HCT116 (cell line): ENCODE measurements at regions not wholly inside any gene's neighbourhood (a gene's known extent, or its start where the extent isn't known, plus 50 kb on each side); places are given as distances from the start of the nearest gene placed in this dataset.

Experiments
- ATAC-seq: fragments of 200-7000 bp; cut with Tn5 transposase; 2 replicates; pipeline ENCODE4 v1.9.1; 2020; ENCODE audit warnings: mild to moderate bottlenecking, moderate library complexity
- BruUV-seq: library from RNA; stranded (reverse); fragments of 400-500 nt; replicated peaks from 2 replicates; lab custom pipeline; 2021; lab: Mats Ljungman, UMichigan
- CTCF ChIA-PET: fragments of 300-600 bp; sonication (Branson Sonifier 250); formaldehyde crosslinking; loops from one replicate; lab custom pipeline; 2021; ENCODE audit warnings: antibody characterized with exemption; lab: Charles Lee
- POLR2A ChIA-PET: fragments of 300-600, 350-600 bp; sonication (Branson Sonifier 250); formaldehyde crosslinking; loops from one replicate; lab custom pipeline; 2021; ENCODE audit warnings: antibody characterized with exemption; lab: Charles Lee
- RAD21 ChIA-PET, 2 experiments: fragments of 300-600 bp; sonication (Branson Sonifier 250); formaldehyde crosslinking; loops; one replicate each; lab custom pipeline; 2023; ENCODE audit warnings: low total read pairs in 2 of 2; ENCODE audit not compliant: uncharacterized antibody in 2 of 2, unreplicated experiment in 2 of 2, low non-redundant PET in 1 of 2; lab: Charles Lee
- DNase-seq: peaks from one replicate; pipeline ENCODE4 v3.0.0-alpha.2; 2010; ENCODE audit warnings: low read depth, low spot score
- H2AFZ ChIP-seq: fragments of 200-600 bp; shearing (Covaris generic), sonication (generic); 2 replicates; pipeline ENCODE4 v1.6.1; 2017; ENCODE audit warnings: low read depth, mixed run types, mixed read lengths, antibody characterized with exemption, low read length; ENCODE audit not compliant: poor library complexity, severe bottlenecking
- H3K27ac ChIP-seq: 2 replicates; pipeline ENCODE4 v1.5.1; 2012; ENCODE audit warnings: low read depth, low read length
- H3K27me3 ChIP-seq: fragments of 200-600 bp; sonication (generic); 2 replicates; pipeline ENCODE4 v1.6.1; 2016; ENCODE audit warnings: mixed run types, low read length, mixed read lengths; ENCODE audit not compliant: insufficient read depth
- H3K36me3 ChIP-seq, 2 experiments: fragments of 200-500 bp in 1 of 2; fragments of 200-600 bp in 1 of 2; sonication (Bioruptor generic) in 1 of 2; sonication (generic) in 1 of 2; 2 replicates each; pipeline versions ENCODE4 v1.5.1 to v1.6.1; 2014 to 2016; ENCODE audit warnings: low read length in 2 of 2, inconsistent platforms in 1 of 2, mixed read lengths in 1 of 2, mixed run types in 1 of 2; ENCODE audit not compliant: insufficient read depth in 2 of 2, control insufficient read depth in 1 of 2
- H3K4me1 ChIP-seq, 2 experiments: fragments of 200-600 bp in 1 of 2; sonication (generic) in 1 of 2; 2 replicates each; pipeline versions ENCODE4 v1.5.1 to v1.6.1; 2012 to 2017; ENCODE audit warnings: low read length in 2 of 2, inconsistent platforms in 1 of 2, mild to moderate bottlenecking in 1 of 2, mixed read lengths in 1 of 2, mixed run types in 1 of 2, moderate library complexity in 1 of 2; ENCODE audit not compliant: insufficient read depth in 2 of 2, control insufficient read depth in 1 of 2
- H3K4me2 ChIP-seq: fragments of 200-600 bp; sonication (generic); 2 replicates; pipeline ENCODE4 v1.6.1; 2017; ENCODE audit warnings: mixed run types, low read length, mixed read lengths
- H3K4me3 ChIP-seq, 2 experiments: fragments of 200-600 bp in 1 of 2; sonication (generic) in 1 of 2; replicated peaks in 1 of 2; 2 replicates each; pipeline ENCODE4 v1.5.1; 2011 to 2016; ENCODE audit warnings: low read length in 2 of 2, control low read depth in 1 of 2, low read depth in 1 of 2, mild to moderate bottlenecking in 1 of 2, mixed read lengths in 1 of 2, mixed run types in 1 of 2
- H3K79me2 ChIP-seq: fragments of 200-600 bp; sonication (generic); 2 replicates; pipeline ENCODE4 v1.6.1; 2017; ENCODE audit warnings: mild to moderate bottlenecking, mixed run types, low read length, moderate library complexity, mixed read lengths; ENCODE audit not compliant: insufficient read depth
- H3K9ac ChIP-seq: fragments of 200-600 bp; sonication (generic); 2 replicates; pipeline ENCODE4 v1.6.1; 2016; ENCODE audit warnings: low read length, mixed read lengths
- H3K9me2 ChIP-seq: fragments of 200-600 bp; sonication (generic), shearing (Covaris generic); 2 replicates; pipeline ENCODE4 v1.6.1; 2017; ENCODE audit warnings: mixed run types, mild to moderate bottlenecking, moderate library complexity; ENCODE audit not compliant: insufficient read depth
- H3K9me3 ChIP-seq, 2 experiments: fragments of 200-500 bp in 1 of 2; fragments of 200-600 bp in 1 of 2; sonication (Bioruptor generic) in 1 of 2; sonication (generic) in 1 of 2; 2 replicates each; pipeline ENCODE4 v1.6.1; 2014 to 2017; ENCODE audit warnings: low read length in 2 of 2, mixed read lengths in 2 of 2, inconsistent platforms in 1 of 2, low read depth in 1 of 2, mild to moderate bottlenecking in 1 of 2, mixed run types in 1 of 2, moderate library complexity in 1 of 2; ENCODE audit not compliant: control insufficient read depth in 1 of 2, insufficient read depth in 1 of 2
- H4K20me1 ChIP-seq: fragments of 200-600 bp; sonication (generic), shearing (Covaris generic); 2 replicates; pipeline ENCODE4 v1.6.1; 2017; ENCODE audit warnings: mixed run types, mild to moderate bottlenecking, moderate library complexity; ENCODE audit not compliant: insufficient read depth
- CBX3 ChIP-seq: IDR thresholded peaks from 2 replicates; pipeline ENCODE4 v1.6.1; 2012; ENCODE audit warnings: low read depth
- EZH2 ChIP-seq: fragments of 200-600 bp; sonication (generic); IDR thresholded peaks from 2 replicates; pipeline ENCODE4 v1.6.1; 2017; ENCODE audit warnings: antibody characterized with exemption, mixed run types
- EZH2phosphoT487 ChIP-seq: fragments of 200-600 bp; IDR thresholded peaks from 2 replicates; pipeline ENCODE4 v1.6.1; 2018; ENCODE audit warnings: antibody characterized with exemption, borderline replicate concordance
- POLR2A ChIP-seq: IDR thresholded peaks from 2 replicates; pipeline ENCODE4 v1.7.0; 2011; ENCODE audit warnings: borderline replicate concordance; ENCODE audit not compliant: insufficient read depth, insufficient read length; ENCODE audit errors: extremely low read depth
- POLR2AphosphoS5 ChIP-seq: IDR thresholded peaks from 2 replicates; pipeline ENCODE4 v1.6.1; 2011; ENCODE audit warnings: mild to moderate bottlenecking, low read depth, low read length, moderate library complexity
- RAD21 ChIP-seq: IDR thresholded peaks from 2 replicates; pipeline ENCODE4 v1.6.1; 2012; ENCODE audit warnings: low read depth, mild to moderate bottlenecking
- SIN3A ChIP-seq: IDR thresholded peaks from 2 replicates; pipeline ENCODE4 v1.6.1; 2012; ENCODE audit warnings: low read depth
- SRF ChIP-seq: IDR thresholded peaks from 2 replicates; pipeline ENCODE4 v1.6.1; 2012; ENCODE audit warnings: low read depth
- ZFX ChIP-seq: fragments of 450-650 bp; IDR thresholded peaks from 2 replicates; pipeline ENCODE4 v1.6.1; 2017
- ZNF274 ChIP-seq: fragments of 200-500 bp; sonication (Bioruptor generic); IDR thresholded peaks from 2 replicates; pipeline ENCODE4 v1.6.1; 2014; ENCODE audit warnings: mild to moderate bottlenecking, low read depth, low read length, inconsistent platforms
- intact Hi-C: fragments of 100-400 bp; cut with micrococcal nuclease; formaldehyde crosslinking; loops from 2 replicates; pipeline ENCODE4 v1.10.0; 2022

- no peak overlapping the region for H2AFZ ChIP-seq
- ATAC-seq = no peak
- H4K20me1 ChIP-seq = no peaks in the 10 kb centered on the region
- no peak for TF ChIP-seq ZFX
- no TSS peak for BruUV-seq
- H3K79me2 ChIP-seq = peaks cover 82% of the 10 kb centered on the region
- H3K9ac ChIP-seq = no peak overlapping the region
- ChIA-PET CTCF (no interaction called here), POLR2A (no interaction called here), RAD21 (no interaction called here)
- peaks cover 3 to 46% of the 10 kb centered on the region in 2 experiments; a peak in 3 of 4 replicates for H3K4me1 ChIP-seq
- intact Hi-C loops = no loop called here
- no peaks in the 10 kb centered on the region for H3K36me3 ChIP-seq
- no peaks in the 10 kb centered on the region for H3K9me3 ChIP-seq
- H3K27me3 ChIP-seq = no peaks in the 10 kb centered on the region
- no peak overlapping the region for H3K4me2 ChIP-seq
- DNase-seq = no peak
- H3K27ac ChIP-seq = no peak overlapping the region
- no peaks in the 10 kb centered on the region for H3K9me2 ChIP-seq
- no peak overlapping the region for H3K4me3 ChIP-seq
Measured at GRCh38 chr17:72474243-72474642, 353.4 kb downstream of the SOX9 start.

GRCh38 chr17:72474719-72475477 is 354.1 kb downstream of the SOX9 start:
- intact Hi-C loops = no loop called here
- no peak for TF ChIP-seq EZH2
- TF ChIP-seq RAD21 = no peak
- no peak for TF ChIP-seq CBX3
- TF ChIP-seq POLR2AphosphoS5 = no peak
- TF ChIP-seq POLR2A = no peak
- no peak for TF ChIP-seq EZH2phosphoT487
- TF ChIP-seq ZNF274 = no peak
- TF ChIP-seq SIN3A = no peak
- TF ChIP-seq SRF = no peak
- Histone ChIP-seq H2AFZ (no peak overlapping the region), H3K9me3 (no peaks in the 10 kb centered on the region), H3K4me1 (peaks cover 3 to 45% of the 10 kb centered on the region in 2 experiments; a peak in 3 of 4 replicates), H3K9me2 (no peaks in the 10 kb centered on the region), H3K27ac (no peak overlapping the region), H3K4me3 (no peak overlapping the region), H3K9ac (no peak overlapping the region), H3K27me3 (no peaks in the 10 kb centered on the region), H3K79me2 (peaks cover 82% of the 10 kb centered on the region), H4K20me1 (no peaks in the 10 kb centered on the region), H3K36me3 (no peaks in the 10 kb centered on the region), H3K4me2 (no peak overlapping the region)
- RAD21 ChIA-PET = no interaction called here
- DNase-seq (no peak), ATAC-seq (peak; percentile 63)
- BruUV-seq = no TSS peak
- CTCF ChIA-PET = no interaction called here
- POLR2A ChIA-PET = no interaction called here
